GM06990 (cell line): ENCODE measurements at regions not wholly inside any gene's neighbourhood (a gene's known extent, or its start where the extent isn't known, plus 50 kb on each side); places are given as distances from the start of the nearest gene placed in this dataset.

Source experiments
- DNase-seq: peaks from one replicate; pipeline ENCODE4 v3.0.0-alpha.2; 2011; ENCODE audit not compliant: insufficient read length; ENCODE audit errors: extremely low read depth
- H3K27me3 ChIP-seq: replicated peaks from 2 replicates; pipeline ENCODE4 v1.6.0; 2011; ENCODE audit warnings: low read length; ENCODE audit not compliant: control insufficient read depth, insufficient read depth
- H3K36me3 ChIP-seq: 2 replicates; pipeline ENCODE4 v1.5.1; 2011; ENCODE audit warnings: low read length; ENCODE audit not compliant: control insufficient read depth, insufficient read depth
- H3K4me3 ChIP-seq: replicated peaks from 2 replicates; pipeline ENCODE4 v1.5.1; 2011; ENCODE audit warnings: low read depth, mild to moderate bottlenecking, control low read depth, low read length
- CTCF ChIP-seq: IDR thresholded peaks from 2 replicates; pipeline ENCODE4 v1.5.1; 2011; ENCODE audit warnings: low read length, control low read depth, mild to moderate bottlenecking, inconsistent platforms; ENCODE audit not compliant: insufficient read depth, poor library complexity, severe bottlenecking

DNA sequence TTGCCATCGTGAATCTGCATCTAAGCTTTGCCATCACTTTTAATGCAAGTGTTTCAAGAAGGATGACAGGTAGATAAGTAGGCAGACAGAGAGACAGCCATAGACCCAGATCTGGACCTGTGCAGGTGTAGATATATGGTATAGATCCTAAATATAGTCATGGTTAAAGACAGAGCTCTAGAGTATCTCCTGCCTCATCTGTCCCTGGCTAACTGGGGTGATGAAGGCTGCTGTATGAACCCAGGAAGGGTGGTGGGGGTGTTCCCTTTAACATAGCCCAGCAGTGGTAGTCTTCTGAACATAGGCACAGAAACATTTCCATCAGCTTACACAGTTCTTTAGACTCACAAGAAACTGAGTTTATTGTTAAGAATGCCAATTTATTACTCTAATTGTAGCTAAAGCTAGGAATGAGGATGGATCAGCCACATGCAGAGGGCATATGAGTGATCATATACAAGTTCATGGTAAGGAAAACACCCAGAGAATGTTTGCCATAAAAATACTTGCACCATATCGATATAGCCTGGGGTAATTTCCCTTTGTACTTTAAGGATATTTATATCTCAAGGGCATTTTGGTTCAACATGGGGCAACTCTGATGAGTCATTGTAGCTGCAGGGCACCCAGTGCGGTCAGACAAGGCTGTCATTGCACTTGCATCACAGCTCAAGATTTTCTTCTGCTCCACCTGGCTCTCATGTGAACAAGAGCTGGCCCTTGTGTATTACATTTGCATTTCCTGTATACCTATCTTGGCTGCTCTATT lies 587.2 kb downstream of the EPM2A start:
- Histone ChIP-seq H3K36me3 (no peaks in the 10 kb centered on the region), H3K4me3 (no peak overlapping the region), H3K27me3 (no peaks in the 10 kb centered on the region)
- no peak for TF ChIP-seq CTCF
- no peak for DNase-seq

GRCh38 chr6:145148776-145149175 lies 586.5 kb downstream of the EPM2A start:
- no peak overlapping the region for H3K4me3 ChIP-seq
- no peaks in the 10 kb centered on the region for H3K36me3 ChIP-seq
- DNase-seq, result no peak
- H3K27me3 ChIP-seq, result no peaks in the 10 kb centered on the region
- TF ChIP-seq CTCF, result no peak

- no peak for DNase-seq
- no peaks in the 10 kb centered on the region for H3K36me3 ChIP-seq
- no peak overlapping the region for H3K4me3 ChIP-seq
- no peaks in the 10 kb centered on the region for H3K27me3 ChIP-seq
- TF ChIP-seq CTCF, result no peak
Observed at GRCh38 chr6:145151624-145152023, 583.7 kb downstream of the EPM2A start.

DNA sequence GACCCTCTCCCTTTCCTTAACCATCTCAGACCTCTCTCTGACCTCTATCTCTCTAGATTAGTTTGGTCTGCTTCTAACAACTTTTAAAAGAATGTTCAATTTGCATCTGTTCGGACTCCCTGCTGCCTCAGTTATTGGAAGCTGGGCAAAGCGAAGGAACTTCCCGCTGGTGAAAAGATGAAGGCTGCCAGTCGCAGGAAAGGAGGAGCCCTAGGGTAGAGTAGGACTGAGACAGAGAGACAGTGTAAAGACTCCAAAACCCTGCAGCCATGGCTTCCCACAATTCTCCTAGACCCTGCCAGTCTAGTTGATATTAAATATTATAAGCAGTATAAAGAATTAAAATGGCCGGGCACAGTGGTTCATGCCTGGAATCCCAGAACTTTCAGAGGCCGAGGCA lies 581.8 kb downstream of the EPM2A start:
- Histone ChIP-seq H3K27me3 (no peaks in the 10 kb centered on the region), H3K36me3 (no peaks in the 10 kb centered on the region), H3K4me3 (no peak overlapping the region)
- no peak for DNase-seq
- TF ChIP-seq CTCF, result no peak

GRCh38 chr6:145155411-145155810 lies 579.9 kb downstream of the EPM2A start:
- no peak overlapping the region for H3K4me3 ChIP-seq
- H3K27me3 ChIP-seq, result no peaks in the 10 kb centered on the region
- DNase-seq, result no peak
- TF ChIP-seq CTCF, result no peak
- no peaks in the 10 kb centered on the region for H3K36me3 ChIP-seq
